K562 (cell line): ENCODE measurements at regions not wholly inside any gene's neighbourhood (a gene's known extent, or its start where the extent isn't known, plus 50 kb on each side); places are given as distances from the start of the nearest gene placed in this dataset.

Experiments
- ATAC-seq: fragments of 200-7000 bp; cut with Tn5 transposase; 3 replicates; pipeline ENCODE4 v1.9.1; 2020; ENCODE audit warnings: moderate library complexity
- BruUV-seq: library from RNA; stranded (reverse); fragments of 400-500 nt; replicated peaks from 2 replicates; lab custom pipeline; 2021; lab: Mats Ljungman, UMichigan
- CTCF ChIA-PET: fragments of 300-600 bp; formaldehyde crosslinking; extraction: SDS; loops from one replicate; lab custom pipeline; 2021; ENCODE audit warnings: low intra/inter-chr PET ratio; lab: Yijun Ruan, JAX
- POLR2A ChIA-PET: fragments of 300-600, 350-650 bp; sonication (Branson Sonifier 250); formaldehyde crosslinking; extraction: SDS; loops from one replicate; lab custom pipeline; 2021; ENCODE audit warnings: antibody characterized with exemption, inconsistent platforms; lab: Yijun Ruan, JAX
- DNase-seq, 4 experiments: peaks; one replicate each; pipeline versions ENCODE4 v3.0.0 to v3.0.0-alpha.2; 2011 to 2018; ENCODE audit warnings: low spot score in 3 of 4, mixed read lengths in 3 of 4; ENCODE audit errors: extremely low read depth in 1 of 4
- FAIRE-seq: peaks from 2 replicates; lab custom pipeline; 2011; peaks lifted over from hg19 to GRCh38; lab: Jason Lieb, UNC
- H2AFZ ChIP-seq: 2 replicates; pipeline ENCODE4 v1.6.0; 2011; ENCODE audit warnings: low read depth, low read length, control low read depth, inconsistent platforms
- H3K27ac ChIP-seq: fragments of 200-600 bp; 3 replicates; pipeline ENCODE4 v1.8.0; 2011; ENCODE audit warnings: low read depth, mild to moderate bottlenecking, control low read depth, inconsistent platforms, low read length, moderate library complexity, mixed read lengths; ENCODE audit errors: extremely low read depth
- H3K27me3 ChIP-seq, 2 experiments: fragments of 300-600 bp in 1 of 2; 2 replicates in 1 of 2; 3 replicates in 1 of 2; pipeline versions ENCODE4 v1.6.0 to v1.8.0; 2011; ENCODE audit warnings: inconsistent platforms in 2 of 2, low read length in 2 of 2, mild to moderate bottlenecking in 1 of 2, mixed read lengths in 1 of 2, moderate library complexity in 1 of 2; ENCODE audit not compliant: control insufficient read depth in 2 of 2, insufficient read depth in 2 of 2
- H3K36me3 ChIP-seq: fragments of 300-600 bp; 3 replicates; pipeline ENCODE4 v1.8.0; 2011; ENCODE audit warnings: mild to moderate bottlenecking, low read length, inconsistent platforms; ENCODE audit not compliant: control insufficient read depth, insufficient read depth
- H3K4me1 ChIP-seq, 2 experiments: fragments of 200-600 bp in 1 of 2; replicated peaks in 1 of 2; 2 replicates in 1 of 2; 3 replicates in 1 of 2; pipeline versions ENCODE4 v1.5.1 to v1.8.0; 2011; ENCODE audit warnings: inconsistent platforms in 2 of 2, low read length in 2 of 2, mild to moderate bottlenecking in 1 of 2, mixed read lengths in 1 of 2, moderate library complexity in 1 of 2; ENCODE audit not compliant: control insufficient read depth in 2 of 2, insufficient read depth in 2 of 2
- H3K4me2 ChIP-seq: 2 replicates; pipeline ENCODE4 v1.6.1; 2011; ENCODE audit warnings: low read length, control low read depth, inconsistent platforms, mixed read lengths; ENCODE audit not compliant: insufficient read depth
- H3K4me3 ChIP-seq: fragments of 200-600 bp; sonication (generic), shearing (Covaris generic); 2 replicates; pipeline ENCODE4 v1.5.1; 2016; ENCODE audit warnings: control low read depth, inconsistent platforms
- H3K79me2 ChIP-seq: fragments of 200-600 bp; 3 replicates; pipeline ENCODE4 v1.8.0; 2011; ENCODE audit warnings: low read length, inconsistent platforms; ENCODE audit not compliant: control insufficient read depth, insufficient read depth
- H3K9ac ChIP-seq, 2 experiments: 2 replicates each; pipeline versions ENCODE4 v1.6.0 to v1.6.1; 2011; ENCODE audit warnings: low read depth in 2 of 2, low read length in 2 of 2, control low read depth in 1 of 2, inconsistent platforms in 1 of 2, mild to moderate bottlenecking in 1 of 2, mixed read lengths in 1 of 2; ENCODE audit not compliant: insufficient read depth in 1 of 2
- H3K9me1 ChIP-seq: one replicate; pipeline ENCODE4 v1.6.0; 2011; ENCODE audit warnings: inconsistent platforms, mild to moderate bottlenecking, low read length, moderate library complexity; ENCODE audit not compliant: control insufficient read depth, insufficient read depth
- H3K9me3 ChIP-seq: replicated peaks from 2 replicates; pipeline ENCODE4 v1.5.1; 2011; ENCODE audit warnings: low read depth, low read length, inconsistent platforms; ENCODE audit not compliant: control insufficient read depth, insufficient read depth
- H4K20me1 ChIP-seq: replicated peaks from 2 replicates; pipeline ENCODE4 v1.6.1; 2011; ENCODE audit warnings: low read length, inconsistent platforms, mixed read lengths; ENCODE audit not compliant: control insufficient read depth, insufficient read depth
- BRD4 ChIP-seq: fragments of 200-600 bp; sonication (generic); IDR thresholded peaks from 2 replicates; pipeline ENCODE4 v1.6.1; 2017; ENCODE audit warnings: inconsistent platforms
- CBFA2T2 ChIP-seq: fragments of 450-650 bp; conservative IDR thresholded peaks from 2 replicates; pipeline ENCODE4 v1.6.1; 2017; ENCODE audit warnings: mild to moderate bottlenecking
- FOSL1 ChIP-seq: fragments of 200-800 bp; sonication (Bioruptor generic); conservative IDR thresholded peaks from 2 replicates; pipeline ENCODE4 v1.6.1; 2016; ENCODE audit warnings: missing genetic modification characterization, missing compliant biosample characterization
- FUS ChIP-seq: fragments of 200-400 bp; formaldehyde crosslinking; optimal IDR thresholded peaks from 2 replicates; pipeline ENCODE3; 2017; ENCODE audit warnings: low read depth, low read length
- KAT2B ChIP-seq: IDR thresholded peaks from one replicate; pipeline ENCODE4 v1.6.1; 2012; ENCODE audit warnings: low read depth, mild to moderate bottlenecking, control low read depth, inconsistent platforms, low read length, moderate library complexity
- KDM1A ChIP-seq, 2 experiments: fragments of 450-650 bp; IDR thresholded peaks; 2 replicates each; pipeline ENCODE4 v1.6.1; 2016; ENCODE audit warnings: mild to moderate bottlenecking in 2 of 2
- LEF1 ChIP-seq: fragments of 450-650 bp; IDR thresholded peaks from 2 replicates; pipeline ENCODE4 v1.6.1; 2016; ENCODE audit warnings: mild to moderate bottlenecking
- NCOA1 ChIP-seq: fragments of 450-650 bp; IDR thresholded peaks from 2 replicates; pipeline ENCODE4 v1.6.1; 2016; ENCODE audit warnings: low read depth
- NFATC3 ChIP-seq: fragments of 450-650 bp; IDR thresholded peaks from 2 replicates; pipeline ENCODE4 v1.6.1; 2017; ENCODE audit warnings: mild to moderate bottlenecking
- OTX1 ChIP-seq: fragments of 450-650 bp; formaldehyde crosslinking; IDR thresholded peaks from 2 replicates; pipeline ENCODE4 v1.4.0; 2022; ENCODE audit warnings: mild to moderate bottlenecking
- POLR2A ChIP-seq: fragments of 450-650 bp; conservative IDR thresholded peaks from 2 replicates; pipeline ENCODE4 v1.6.1; 2016
- POLR2AphosphoS2 ChIP-seq: IDR thresholded peaks from 2 replicates; pipeline ENCODE4 v1.6.1; 2012; ENCODE audit warnings: low read length, improper control_type of control experiment
- SAFB ChIP-seq: fragments of 200-400 bp; formaldehyde crosslinking; IDR thresholded peaks from 2 replicates; pipeline ENCODE4 v1.6.1; 2017; ENCODE audit warnings: low read depth, low read length, borderline replicate concordance
- TEAD1 ChIP-seq, 2 experiments: fragments of 450-650 bp in 1 of 2; sonication (generic) in 1 of 2; formaldehyde crosslinking; IDR thresholded peaks; 2 replicates each; pipeline versions ENCODE4 v1.4.0 to v1.8.0; 2020 to 2022; ENCODE audit warnings: mild to moderate bottlenecking in 2 of 2, missing genetic modification reagents in 1 of 2
- TEAD4 ChIP-seq, 2 experiments: sonication (generic) in 1 of 2; formaldehyde crosslinking in 1 of 2; IDR thresholded peaks; 2 replicates each; pipeline versions ENCODE4 v1.6.1 to v1.8.0; 2012 to 2022; ENCODE audit warnings: borderline replicate concordance in 1 of 2, inconsistent platforms in 1 of 2, low read length in 1 of 2, mild to moderate bottlenecking in 1 of 2, missing genetic modification reagents in 1 of 2
- XRCC5 ChIP-seq: fragments of 200-400 bp; formaldehyde crosslinking; IDR thresholded peaks from 2 replicates; pipeline ENCODE4 v1.6.1; 2017; ENCODE audit warnings: low read depth, mild to moderate bottlenecking, low read length
- ZFP36 ChIP-seq: fragments of 150-350 bp; IDR thresholded peaks from 2 replicates; pipeline ENCODE4 v1.6.1; 2018; ENCODE audit warnings: low read length, low read depth; ENCODE audit not compliant: partially characterized antibody
- WGBS: fragments of 100-300 bp; shearing (Covaris generic); methylation state at CpG from one replicate; pipeline ENCODE4 v1.1.6; 2016; ENCODE audit warnings: low coverage, mixed read lengths; ENCODE audit not compliant: insufficient coverage; ENCODE audit errors: missing lambda C conversion rate; 5-methylcytosine and 5-hydroxymethylcytosine counted together
- in situ Hi-C: fragments of 300-500 bp; cut with MboI; formaldehyde crosslinking; loops from 4 replicates; pipeline ENCODE4 v1.15.0; 2018; ENCODE audit warnings: inconsistent platforms, mixed read lengths
- intact Hi-C: fragments of 100-400 bp; cut with micrococcal nuclease; formaldehyde crosslinking; loops from 2 replicates; pipeline ENCODE4 v1.14.2; 2022
- TF ChIP-seq, protein P1 (sequence below): sonication (generic); formaldehyde crosslinking; IDR thresholded peaks from 2 replicates; pipeline ENCODE4 v1.8.0; 2022; ENCODE audit warnings: mild to moderate bottlenecking, missing genetic modification reagents
- TF ChIP-seq, protein P2 (sequence below), 2 experiments: fragments of 450-650 bp; IDR thresholded peaks; 2 replicates each; pipeline ENCODE4 v1.6.1; 2016

DNA sequence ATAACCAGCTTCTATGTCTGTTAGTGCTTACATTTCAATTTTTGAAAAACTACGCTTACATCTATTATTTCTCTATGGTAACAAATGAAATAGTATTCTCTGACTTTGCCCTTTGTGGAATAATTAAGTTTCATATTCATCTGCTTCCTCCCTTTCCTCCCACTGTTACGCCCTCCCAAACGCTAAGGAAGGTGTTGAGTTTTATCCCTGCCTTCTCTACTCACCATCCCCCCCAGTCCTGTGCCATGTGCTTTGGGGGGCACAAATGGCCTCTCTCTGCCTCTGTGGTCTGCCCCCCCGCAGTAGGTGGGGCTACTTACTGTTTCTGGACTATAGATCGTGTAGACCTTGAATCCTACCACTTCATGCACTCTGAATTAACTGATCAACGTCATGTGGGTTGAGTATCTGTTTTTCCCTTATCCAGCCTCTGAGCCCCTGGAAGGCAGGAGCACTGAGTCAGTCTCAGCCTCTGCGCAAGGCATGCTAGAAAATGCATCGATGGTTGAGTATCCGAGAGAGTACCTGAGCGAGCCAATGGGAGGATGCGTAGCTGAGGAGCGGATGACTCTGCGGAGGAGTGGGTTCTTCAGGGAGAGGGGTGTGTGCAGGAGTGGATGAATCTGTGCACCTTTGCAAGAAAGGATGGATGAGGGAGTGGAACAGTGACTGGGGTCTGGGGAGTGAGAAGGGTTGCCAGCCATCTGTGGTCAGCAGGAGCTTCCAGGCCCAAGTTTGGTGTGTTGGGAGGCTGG, 114.5 kb upstream of the RTL1 start:
- Histone ChIP-seq H3K9ac (no peak overlapping the region), H3K9me3 (no peaks in the 10 kb centered on the region), H2AFZ (no peak overlapping the region), H3K27me3 (peaks cover 0 to 8% of the 10 kb centered on the region in 2 experiments; a peak in 1 of 5 replicates), H4K20me1 (no peaks in the 10 kb centered on the region), H3K4me2 (no peak overlapping the region), H3K9me1 (no peaks in the 10 kb centered on the region), H3K79me2 (no peaks in the 10 kb centered on the region), H3K36me3 (no peaks in the 10 kb centered on the region), H3K27ac (no peak overlapping the region), H3K4me1 (no peaks in the 10 kb centered on the region; a peak in 1 of 5 replicates), H3K4me3 (no peak overlapping the region)
- ATAC-seq: no peak
- no peak for DNase-seq
- TF ChIP-seq ZFP36: no peak
- TF ChIP-seq, protein P1, sequence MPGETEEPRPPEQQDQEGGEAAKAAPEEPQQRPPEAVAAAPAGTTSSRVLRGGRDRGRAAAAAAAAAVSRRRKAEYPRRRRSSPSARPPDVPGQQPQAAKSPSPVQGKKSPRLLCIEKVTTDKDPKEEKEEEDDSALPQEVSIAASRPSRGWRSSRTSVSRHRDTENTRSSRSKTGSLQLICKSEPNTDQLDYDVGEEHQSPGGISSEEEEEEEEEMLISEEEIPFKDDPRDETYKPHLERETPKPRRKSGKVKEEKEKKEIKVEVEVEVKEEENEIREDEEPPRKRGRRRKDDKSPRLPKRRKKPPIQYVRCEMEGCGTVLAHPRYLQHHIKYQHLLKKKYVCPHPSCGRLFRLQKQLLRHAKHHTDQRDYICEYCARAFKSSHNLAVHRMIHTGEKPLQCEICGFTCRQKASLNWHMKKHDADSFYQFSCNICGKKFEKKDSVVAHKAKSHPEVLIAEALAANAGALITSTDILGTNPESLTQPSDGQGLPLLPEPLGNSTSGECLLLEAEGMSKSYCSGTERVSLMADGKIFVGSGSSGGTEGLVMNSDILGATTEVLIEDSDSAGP: no peak
- no peak for TF ChIP-seq KAT2B
- TF ChIP-seq CBFA2T2: no peak
- TF ChIP-seq FOSL1: no peak
- TF ChIP-seq NCOA1: no peak
- no peak for TF ChIP-seq BRD4
- TF ChIP-seq KDM1A (IDR thresholded peaks at IDR 0.05): no peak
- TF ChIP-seq XRCC5: no peak
- TF ChIP-seq FUS: no peak
- no peak for TF ChIP-seq OTX1 (CRISPR knock-in tag)
- TF ChIP-seq LEF1: no peak
- no peak for TF ChIP-seq SAFB
- TF ChIP-seq TEAD1 (CRISPR knock-in tag; IDR thresholded peaks at IDR 0.05): no peak
- no peak for TF ChIP-seq TEAD4 (IDR thresholded peaks at IDR 0.05; ENCODE audit: low read length)
- TF ChIP-seq TEAD4 (CRISPR knock-in tag; IDR thresholded peaks at IDR 0.05; ENCODE audit: borderline replicate concordance): no peak
- TF ChIP-seq NFATC3: no peak
- no peak for TF ChIP-seq POLR2AphosphoS2
- no peak for TF ChIP-seq POLR2A
- TF ChIP-seq, protein P2, sequence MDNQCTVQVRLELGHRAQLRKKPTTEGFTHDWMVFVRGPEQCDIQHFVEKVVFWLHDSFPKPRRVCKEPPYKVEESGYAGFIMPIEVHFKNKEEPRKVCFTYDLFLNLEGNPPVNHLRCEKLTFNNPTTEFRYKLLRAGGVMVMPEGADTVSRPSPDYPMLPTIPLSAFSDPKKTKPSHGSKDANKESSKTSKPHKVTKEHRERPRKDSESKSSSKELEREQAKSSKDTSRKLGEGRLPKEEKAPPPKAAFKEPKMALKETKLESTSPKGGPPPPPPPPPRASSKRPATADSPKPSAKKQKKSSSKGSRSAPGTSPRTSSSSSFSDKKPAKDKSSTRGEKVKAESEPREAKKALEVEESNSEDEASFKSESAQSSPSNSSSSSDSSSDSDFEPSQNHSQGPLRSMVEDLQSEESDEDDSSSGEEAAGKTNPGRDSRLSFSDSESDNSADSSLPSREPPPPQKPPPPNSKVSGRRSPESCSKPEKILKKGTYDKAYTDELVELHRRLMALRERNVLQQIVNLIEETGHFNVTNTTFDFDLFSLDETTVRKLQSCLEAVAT (IDR thresholded peaks at IDR 0.05): no peak
- POLR2A ChIA-PET: no interaction called here
- in situ Hi-C loops: no loop called here
- WGBS: 19% methylated on average over 12 of the region's 13 CpGs
- no TSS peak for BruUV-seq
- no peak for FAIRE-seq
- intact Hi-C loops: no loop called here
- CTCF ChIA-PET: no interaction called here
